Kidney (tissue), 13 donors: ENCODE measurements at regions not wholly inside any gene's neighbourhood (a gene's known extent, or its start where the extent isn't known, plus 50 kb on each side); places are given as distances from the start of the nearest gene placed in this dataset.
"Not testable (repeated sequence)": the region's sequence is repeated elsewhere in the genome, so short reads cannot be mapped to it uniquely, and the experiment has no call there.

ENCODE experiments used
- DNase-seq, 5 donors: peaks; one replicate each; pipeline ENCODE4 v3.0.0-alpha.2; 2013 to 2020
- FAIRE-seq: peaks from 2 replicates; lab custom pipeline; 2012; peaks lifted over from hg19 to GRCh38; lab: Jason Lieb, UNC
- H3K27ac ChIP-seq, 2 donors: one replicate each; pipeline ENCODE4 v1.7.0; 2013; ENCODE audit warnings: low read depth in 2 of 2, low read length in 2 of 2, inconsistent platforms in 1 of 2
- H3K27me3 ChIP-seq: one replicate; pipeline ENCODE4 v1.7.1; 2013; ENCODE audit warnings: low read length, inconsistent platforms; ENCODE audit not compliant: control insufficient read depth, insufficient read depth
- H3K36me3 ChIP-seq, 3 donors: one replicate each; pipeline versions ENCODE4 v1.7.0 to v1.7.1; 2013; ENCODE audit warnings: low read length in 3 of 3, control low read depth in 1 of 3, inconsistent platforms in 1 of 3; ENCODE audit not compliant: insufficient read depth in 3 of 3, control insufficient read depth in 2 of 3
- H3K4me1 ChIP-seq, 3 donors: one replicate each; pipeline versions ENCODE4 v1.7.0 to v1.7.1; 2013; ENCODE audit warnings: low read length in 3 of 3, inconsistent platforms in 1 of 3, low read depth in 1 of 3; ENCODE audit not compliant: control insufficient read depth in 2 of 3, insufficient read depth in 2 of 3
- H3K4me3 ChIP-seq, 3 donors: one replicate each; pipeline versions ENCODE4 v1.7.0 to v1.8.1; 2013; ENCODE audit warnings: low read length in 3 of 3, control low read depth in 1 of 3, inconsistent platforms in 1 of 3
- H3K9ac ChIP-seq, 3 donors: one replicate each; pipeline versions ENCODE4 v1.7.0 to v1.7.1; 2013; ENCODE audit warnings: low read length in 3 of 3, control low read depth in 1 of 3, inconsistent platforms in 1 of 3
- H3K9me3 ChIP-seq, 3 donors: one replicate each; pipeline versions ENCODE4 v1.7.0 to v1.7.1; 2013; ENCODE audit warnings: low read length in 3 of 3, control low read depth in 1 of 3, inconsistent platforms in 1 of 3; ENCODE audit not compliant: control insufficient read depth in 2 of 3, insufficient read depth in 1 of 3
- intact Hi-C: fragments of 100-400 bp; cut with DNase I; formaldehyde crosslinking; loops from one replicate; pipeline ENCODE4 v1.11.1; 2022
- TF ChIP-seq, protein P1 (sequence below): IDR thresholded peaks from 3 replicates; pipeline ENCODE4 v1.5.1; 2012; ENCODE audit warnings: mild to moderate bottlenecking, moderate library complexity, borderline replicate concordance; ENCODE audit not compliant: insufficient read depth; ENCODE audit errors: extremely low read depth
- donor health status: control.
- donor health status: control.
- donor health status: control.
- donor health status: control.
- donor health status: control.
- donor health status: DM: yes; HTN: yes; CAD: no.
- donor health status: Normal renal cell carcinoma (clear cell type).

GRCh38 chrX:146707781-146708180 lies 101.8 kb upstream of the CXorf51B start:
- Histone ChIP-seq H3K27ac (no peak overlapping the region), H3K27me3 (no peaks in the 10 kb centered on the region), H3K9me3 (no peaks in the 10 kb centered on the region), H3K36me3 (no peaks in the 10 kb centered on the region), H3K4me1 (no peaks in the 10 kb centered on the region), H3K9ac (no peak overlapping the region), H3K4me3 (no peak overlapping the region)
- no peak for DNase-seq
- TF ChIP-seq, protein P1, sequence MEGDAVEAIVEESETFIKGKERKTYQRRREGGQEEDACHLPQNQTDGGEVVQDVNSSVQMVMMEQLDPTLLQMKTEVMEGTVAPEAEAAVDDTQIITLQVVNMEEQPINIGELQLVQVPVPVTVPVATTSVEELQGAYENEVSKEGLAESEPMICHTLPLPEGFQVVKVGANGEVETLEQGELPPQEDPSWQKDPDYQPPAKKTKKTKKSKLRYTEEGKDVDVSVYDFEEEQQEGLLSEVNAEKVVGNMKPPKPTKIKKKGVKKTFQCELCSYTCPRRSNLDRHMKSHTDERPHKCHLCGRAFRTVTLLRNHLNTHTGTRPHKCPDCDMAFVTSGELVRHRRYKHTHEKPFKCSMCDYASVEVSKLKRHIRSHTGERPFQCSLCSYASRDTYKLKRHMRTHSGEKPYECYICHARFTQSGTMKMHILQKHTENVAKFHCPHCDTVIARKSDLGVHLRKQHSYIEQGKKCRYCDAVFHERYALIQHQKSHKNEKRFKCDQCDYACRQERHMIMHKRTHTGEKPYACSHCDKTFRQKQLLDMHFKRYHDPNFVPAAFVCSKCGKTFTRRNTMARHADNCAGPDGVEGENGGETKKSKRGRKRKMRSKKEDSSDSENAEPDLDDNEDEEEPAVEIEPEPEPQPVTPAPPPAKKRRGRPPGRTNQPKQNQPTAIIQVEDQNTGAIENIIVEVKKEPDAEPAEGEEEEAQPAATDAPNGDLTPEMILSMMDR: no peak
- no peak for FAIRE-seq
- intact Hi-C loops: no loop called here

DNA sequence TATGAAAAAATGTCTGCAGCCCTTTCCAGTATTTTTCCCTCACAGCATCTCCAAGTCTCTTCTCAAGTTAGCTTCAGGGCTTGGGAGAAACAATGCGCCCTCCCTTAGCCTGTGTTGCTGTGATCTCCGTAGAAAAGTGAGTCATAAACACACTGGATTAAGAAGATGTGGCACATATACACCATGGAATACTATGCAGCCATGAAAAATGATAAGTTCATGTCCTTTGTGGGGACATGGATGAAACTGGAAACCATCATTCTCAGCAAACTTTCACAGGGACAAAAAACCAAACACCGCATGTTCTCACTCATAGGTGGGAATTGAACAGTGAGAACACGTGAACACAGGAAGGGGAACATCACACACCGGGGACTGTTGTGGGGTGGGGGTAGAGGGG lies 100.7 kb upstream of the CXorf51B start:
- H3K9me3 ChIP-seq, intact Hi-C loops, H3K4me3 ChIP-seq, H3K27ac ChIP-seq, H3K36me3 ChIP-seq, H3K27me3 ChIP-seq, H3K4me1 ChIP-seq, DNase-seq, FAIRE-seq, H3K9ac ChIP-seq: not testable (repeated sequence)

- TF ChIP-seq, protein P1: no peak
- Histone ChIP-seq H3K9me3 (no peaks in the 10 kb centered on the region), H3K27ac (no peak overlapping the region), H3K4me3 (no peak overlapping the region), H3K4me1 (no peaks in the 10 kb centered on the region), H3K27me3 (no peaks in the 10 kb centered on the region), H3K36me3 (no peaks in the 10 kb centered on the region), H3K9ac (no peak overlapping the region)
- DNase-seq (peak in 1 of 5 donors; percentile 0), FAIRE-seq (no peak)
- intact Hi-C loops: no loop called here
Observed at GRCh38 chrX:146754268-146754667, 55.3 kb upstream of the CXorf51B start.

- intact Hi-C loops: no loop called here
- Histone ChIP-seq H3K27ac (no peak overlapping the region), H3K4me3 (no peak overlapping the region), H3K9me3 (no peaks in the 10 kb centered on the region), H3K4me1 (no peaks in the 10 kb centered on the region), H3K9ac (no peak overlapping the region), H3K27me3 (no peaks in the 10 kb centered on the region), H3K36me3 (no peaks in the 10 kb centered on the region)
- DNase-seq (peak in 2 of 5 donors; percentile 16 to 31), FAIRE-seq (peak; percentile 70)
- TF ChIP-seq, protein P1: no peak
Observed at GRCh38 chrX:146755214-146755613, 54.4 kb upstream of the CXorf51B start.
